Activated CD8-positive, alpha-beta memory T cell treated with anti-CD3 and anti-CD28 coated beads, Interleukin-2, amount 10 ng/mL, durations not matched to agents 7 days and 5 days (primary cell): ENCODE measurements at regions not wholly inside any gene's neighbourhood (a gene's known extent, or its start where the extent isn't known, plus 50 kb on each side); places are given as distances from the start of the nearest gene placed in this dataset.
"Not testable (repeated sequence)": the region's sequence is repeated elsewhere in the genome, so short reads cannot be mapped to it uniquely, and the experiment has no call there.

Source experiments
- ATAC-seq: fragments of 150-1000 bp; cut with Tn5 transposase; one replicate; pipeline ENCODE4 v1.10.0; 2021; ENCODE audit warnings: moderate library complexity
- CTCF ChIA-PET: fragments of 350-600 bp; sonication (Branson Sonifier 250); formaldehyde crosslinking; loops from one replicate; lab custom pipeline; 2021; ENCODE audit warnings: antibody characterized with exemption; lab: Charles Lee
- DNase-seq: peaks from one replicate; pipeline ENCODE4 v3.0.0-alpha.2; 2020
- H3K27ac Mint-ChIP-seq: one replicate; pipeline ENCODE4 v1.8.0; 2021; ENCODE audit warnings: mild to moderate bottlenecking, mixed read lengths
- H3K27me3 Mint-ChIP-seq: one replicate; pipeline ENCODE4 v1.8.0; 2021; ENCODE audit warnings: mixed read lengths
- H3K36me3 Mint-ChIP-seq: one replicate; pipeline ENCODE4 v1.8.0; 2021; ENCODE audit warnings: mild to moderate bottlenecking, mixed read lengths
- H3K4me1 Mint-ChIP-seq: one replicate; pipeline ENCODE4 v1.8.0; 2021; ENCODE audit warnings: mixed read lengths
- H3K4me3 Mint-ChIP-seq: one replicate; pipeline ENCODE4 v1.8.0; 2021; ENCODE audit warnings: mild to moderate bottlenecking, moderate library complexity, mixed read lengths
- H3K9me3 Mint-ChIP-seq: one replicate; pipeline ENCODE4 v1.8.0; 2022; ENCODE audit warnings: low read depth, mixed read lengths

DNA sequence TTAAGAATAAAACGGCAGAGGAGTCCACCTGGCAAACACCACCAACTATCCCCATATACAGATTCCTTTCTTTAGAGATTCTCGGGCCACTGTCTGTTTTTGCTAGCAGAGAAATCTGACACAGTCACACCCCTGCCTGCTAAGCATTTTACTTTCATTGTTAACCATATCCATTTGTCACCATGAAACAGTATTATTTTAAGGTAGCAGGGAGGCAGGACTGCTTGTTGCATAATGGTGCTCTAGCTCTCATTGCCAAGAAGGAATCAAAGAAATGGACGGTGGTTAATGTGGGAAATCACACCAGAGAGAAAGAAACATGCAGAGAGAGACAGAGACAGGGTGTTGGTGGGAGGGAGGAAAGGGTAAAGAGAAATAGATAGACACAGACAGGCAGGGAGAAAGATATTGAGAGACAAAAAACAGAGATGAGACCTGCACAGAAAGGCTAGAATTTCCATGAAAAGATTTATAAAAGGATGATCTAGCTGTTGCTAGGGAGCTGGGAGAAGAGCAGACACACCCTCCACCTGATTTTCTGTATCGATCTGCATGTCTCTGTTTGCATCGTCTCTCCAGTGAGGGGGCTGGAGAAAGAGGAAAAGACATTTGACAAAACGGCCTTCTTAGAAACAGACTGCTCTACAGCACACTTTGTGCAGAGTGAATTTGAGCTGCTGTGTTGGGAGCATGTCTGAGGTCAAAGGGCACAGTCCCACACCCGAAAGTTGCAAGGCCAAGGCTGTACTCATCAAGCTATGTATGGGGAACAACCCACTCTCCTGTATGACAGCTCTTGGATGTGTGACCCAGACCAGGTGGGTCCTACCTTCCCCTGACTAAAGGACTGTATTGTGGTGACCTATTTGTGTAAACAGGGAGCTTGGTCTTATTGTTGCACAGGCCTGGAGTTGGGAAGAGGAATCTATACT lies 303.1 kb downstream of the FZD1 start:
- CTCF ChIA-PET: no interaction called here
- Mint-ChIP-seq H3K36me3 (no peaks in the 10 kb centered on the region), H3K9me3 (peaks cover 3% of the 10 kb centered on the region), H3K27me3 (no peaks in the 10 kb centered on the region), H3K27ac (no peak overlapping the region), H3K4me3 (no peak overlapping the region), H3K4me1 (no peaks in the 10 kb centered on the region)
- DNase-seq: no peak
- ATAC-seq: no peak

DNA sequence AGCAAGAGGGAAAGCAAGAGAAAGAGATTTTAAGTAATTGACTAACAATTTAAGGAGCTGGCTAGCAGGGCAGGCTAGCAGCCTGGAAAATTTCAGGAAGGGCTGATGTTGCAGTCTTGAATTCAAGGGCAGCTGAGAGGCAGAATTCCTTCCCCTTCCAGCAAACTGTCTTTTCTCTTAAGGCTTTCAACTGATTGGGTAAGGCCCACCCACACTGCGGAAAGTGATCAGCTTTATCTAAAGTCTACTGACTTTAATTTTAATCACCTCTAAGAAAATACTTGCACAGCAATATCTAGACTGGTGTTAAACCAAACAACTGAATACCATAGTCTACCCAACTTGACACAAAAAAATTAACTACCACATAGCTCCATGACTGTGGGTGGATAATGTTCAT lies 303.9 kb downstream of the FZD1 start:
- ATAC-seq (no peak), DNase-seq (no peak)
- peaks cover 3% of the 10 kb centered on the region for H3K9me3 Mint-ChIP-seq
- no peaks in the 10 kb centered on the region for H3K4me1 Mint-ChIP-seq
- no peak overlapping the region for H3K4me3 Mint-ChIP-seq
- no peaks in the 10 kb centered on the region for H3K36me3 Mint-ChIP-seq
- CTCF ChIA-PET: no interaction called here
- no peaks in the 10 kb centered on the region for H3K27me3 Mint-ChIP-seq
- H3K27ac Mint-ChIP-seq: no peak overlapping the region

DNA sequence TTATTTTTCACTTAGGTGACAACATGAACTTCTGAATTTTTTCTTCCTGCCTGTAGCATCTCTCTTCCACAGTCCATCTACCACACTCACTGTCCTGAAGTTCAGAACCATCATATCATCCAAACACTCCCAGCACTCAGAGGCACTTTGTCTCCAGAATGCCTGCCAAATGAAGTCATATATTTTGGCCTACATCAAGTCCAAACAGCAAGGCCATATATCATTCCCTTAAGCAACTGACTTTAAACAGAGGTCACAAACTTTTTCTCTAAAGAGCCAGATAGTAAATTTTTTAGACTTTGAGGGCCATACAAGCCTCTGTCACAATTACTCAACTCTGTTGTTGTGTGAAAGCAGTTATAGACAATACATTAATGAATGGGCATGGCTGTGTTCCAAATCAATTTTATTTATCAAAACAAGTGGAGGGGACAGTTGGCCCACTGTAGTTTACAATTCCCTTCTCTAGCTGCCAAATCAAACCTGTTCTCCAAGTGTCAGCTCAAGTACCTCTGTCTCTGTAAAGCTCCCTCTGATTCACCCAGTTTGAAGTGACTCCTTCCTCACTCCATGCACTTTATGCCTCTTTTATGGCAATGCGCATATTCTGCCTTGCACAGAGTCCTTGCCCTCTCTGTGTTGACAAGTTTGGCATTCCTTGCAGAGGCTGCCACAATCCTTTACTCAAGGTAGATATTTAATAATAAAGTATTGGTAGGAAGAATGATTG lies 305.7 kb downstream of the FZD1 start:
- CTCF ChIA-PET: no interaction called here
- Mint-ChIP-seq H3K9me3 (peaks cover 3% of the 10 kb centered on the region), H3K36me3 (no peaks in the 10 kb centered on the region), H3K4me1 (no peaks in the 10 kb centered on the region), H3K27me3 (no peaks in the 10 kb centered on the region), H3K27ac (no peak overlapping the region), H3K4me3 (no peak overlapping the region)
- no peak for ATAC-seq
- no peak for DNase-seq

DNA sequence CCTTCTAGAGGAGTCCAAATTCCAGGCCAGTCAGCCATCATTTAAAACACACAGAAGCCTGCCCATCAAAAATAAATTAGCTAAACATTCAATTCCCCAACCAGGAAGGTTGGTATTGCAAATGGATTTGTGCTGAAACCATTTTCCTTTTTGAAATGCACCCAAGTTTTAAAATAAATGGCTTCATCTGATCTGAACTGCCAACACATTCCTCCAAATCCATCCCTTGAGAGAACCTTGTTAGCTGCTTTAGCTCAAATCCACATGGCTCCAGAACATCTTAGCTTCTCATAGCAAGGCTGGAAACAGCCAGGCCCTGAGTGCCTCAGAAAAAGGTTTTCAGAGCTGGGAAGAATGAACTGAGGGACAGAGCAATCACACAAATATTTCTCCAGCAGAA lies 306.3 kb downstream of the FZD1 start:
- H3K4me3 Mint-ChIP-seq: no peak overlapping the region

DNA sequence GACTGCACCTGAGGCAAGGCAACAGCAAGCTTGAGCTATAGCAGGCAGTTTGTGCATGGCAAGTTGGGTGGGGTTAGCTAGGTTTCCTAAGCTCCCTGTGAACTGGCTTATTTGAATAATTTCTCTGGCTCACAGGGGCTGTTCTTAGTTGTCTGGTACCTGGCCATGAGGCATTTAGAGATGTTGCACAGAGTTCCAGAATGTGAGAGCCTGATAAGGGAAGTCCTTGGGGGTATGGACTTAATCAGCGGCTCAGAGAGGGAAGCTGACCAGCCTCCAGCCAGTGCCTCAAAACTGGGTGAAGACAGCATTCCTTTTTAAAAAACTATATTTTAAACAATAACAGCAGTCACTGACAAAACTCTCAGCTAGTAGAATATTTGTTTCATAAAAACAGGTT lies 307.4 kb downstream of the FZD1 start:
- Mint-ChIP-seq H3K36me3 (no peaks in the 10 kb centered on the region), H3K27ac (no peak overlapping the region), H3K4me3 (no peak overlapping the region), H3K4me1 (no peaks in the 10 kb centered on the region), H3K27me3 (no peaks in the 10 kb centered on the region), H3K9me3 (peaks cover 3% of the 10 kb centered on the region)
- CTCF ChIA-PET: no interaction called here
- no peak for DNase-seq
- no peak for ATAC-seq

More for the DNA sequence above, 306.3 kb downstream of the FZD1 start:
- Mint-ChIP-seq H3K4me1 (no peaks in the 10 kb centered on the region), H3K9me3 (peaks cover 3% of the 10 kb centered on the region), H3K27me3 (no peaks in the 10 kb centered on the region), H3K27ac (no peak overlapping the region), H3K36me3 (no peaks in the 10 kb centered on the region)
- ATAC-seq (no peak), DNase-seq (no peak)
- CTCF ChIA-PET: no interaction called here

DNA sequence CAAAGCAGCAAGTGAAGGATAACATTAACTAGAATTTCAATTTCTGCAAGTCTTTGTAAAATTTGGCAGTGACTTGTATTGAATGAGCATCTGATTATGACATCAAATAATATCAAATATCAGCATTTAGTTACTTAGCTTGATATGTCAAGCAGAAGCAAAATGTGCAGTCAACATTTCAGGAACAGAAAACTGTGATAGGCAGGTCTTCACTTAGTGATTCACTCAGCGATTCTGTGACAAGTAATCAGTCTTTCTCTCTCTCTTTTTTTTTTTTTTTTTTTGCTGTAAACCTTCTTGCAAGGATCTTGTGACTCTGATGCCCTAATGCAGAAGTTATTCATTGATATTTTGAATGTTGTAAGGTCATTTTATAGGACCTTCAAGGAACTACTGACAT lies 307.1 kb downstream of the MTERF1 start:
- Mint-ChIP-seq H3K27me3 (no peaks in the 10 kb centered on the region), H3K27ac (no peak overlapping the region), H3K36me3 (no peaks in the 10 kb centered on the region), H3K4me1 (no peaks in the 10 kb centered on the region), H3K4me3 (no peak overlapping the region), H3K9me3 (peaks cover 3% of the 10 kb centered on the region)
- DNase-seq (no peak), ATAC-seq (no peak)
- CTCF ChIA-PET: no interaction called here

DNA sequence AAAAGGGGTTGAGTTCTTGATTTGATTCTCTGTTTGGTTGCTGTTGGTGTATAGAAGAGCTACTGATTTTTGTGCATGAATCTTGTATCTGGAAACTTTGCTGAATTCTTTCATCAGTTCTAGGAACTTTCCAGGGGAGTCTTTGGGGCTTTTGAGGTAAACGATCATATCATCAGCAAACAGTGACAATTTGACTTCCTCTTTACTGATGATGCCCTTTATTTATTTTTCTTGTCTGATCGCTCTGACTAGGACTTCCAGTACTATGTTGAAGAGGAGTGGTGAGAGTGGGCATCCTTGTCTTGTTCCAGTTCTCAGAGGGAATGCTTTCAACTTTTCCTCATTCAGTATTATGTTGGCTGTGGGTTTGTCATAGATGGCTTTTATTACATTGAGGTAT lies 304.0 kb downstream of the MTERF1 start:
- ATAC-seq, H3K4me3 Mint-ChIP-seq, DNase-seq, H3K4me1 Mint-ChIP-seq, H3K36me3 Mint-ChIP-seq, H3K27me3 Mint-ChIP-seq, H3K27ac Mint-ChIP-seq, CTCF ChIA-PET, H3K9me3 Mint-ChIP-seq: not testable (repeated sequence)

DNA sequence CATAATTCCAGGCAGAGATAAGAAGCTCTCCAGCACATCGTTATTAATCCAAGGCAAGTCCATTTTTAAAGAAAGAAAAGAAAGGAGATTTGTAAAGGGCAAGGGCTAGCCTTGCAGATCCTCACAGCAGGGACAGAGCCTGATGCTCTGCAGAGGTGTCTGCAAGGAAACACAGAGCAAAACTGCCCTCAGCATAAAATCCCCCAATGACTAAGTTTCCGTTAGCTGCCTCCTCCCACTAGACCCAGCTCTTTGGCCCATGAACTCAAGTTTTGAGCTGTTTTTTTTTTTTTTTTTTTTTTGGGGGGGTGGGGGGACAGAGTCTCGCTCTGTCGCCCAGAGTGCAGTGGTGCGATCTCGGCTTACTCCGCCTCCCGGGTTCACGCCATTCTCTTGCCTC lies 300.7 kb downstream of the MTERF1 start:
- DNase-seq (no peak), ATAC-seq (no peak)
- Mint-ChIP-seq H3K9me3 (peaks cover 4% of the 10 kb centered on the region), H3K27ac (no peak overlapping the region), H3K4me1 (no peaks in the 10 kb centered on the region), H3K36me3 (no peaks in the 10 kb centered on the region), H3K4me3 (no peak overlapping the region), H3K27me3 (no peaks in the 10 kb centered on the region)
- CTCF ChIA-PET: interaction anchor here (0.7 kb wide), 1 partner anchor 14 kb away, joined by 6 read pairs; no protein-coding TSS in a partner anchor

DNA sequence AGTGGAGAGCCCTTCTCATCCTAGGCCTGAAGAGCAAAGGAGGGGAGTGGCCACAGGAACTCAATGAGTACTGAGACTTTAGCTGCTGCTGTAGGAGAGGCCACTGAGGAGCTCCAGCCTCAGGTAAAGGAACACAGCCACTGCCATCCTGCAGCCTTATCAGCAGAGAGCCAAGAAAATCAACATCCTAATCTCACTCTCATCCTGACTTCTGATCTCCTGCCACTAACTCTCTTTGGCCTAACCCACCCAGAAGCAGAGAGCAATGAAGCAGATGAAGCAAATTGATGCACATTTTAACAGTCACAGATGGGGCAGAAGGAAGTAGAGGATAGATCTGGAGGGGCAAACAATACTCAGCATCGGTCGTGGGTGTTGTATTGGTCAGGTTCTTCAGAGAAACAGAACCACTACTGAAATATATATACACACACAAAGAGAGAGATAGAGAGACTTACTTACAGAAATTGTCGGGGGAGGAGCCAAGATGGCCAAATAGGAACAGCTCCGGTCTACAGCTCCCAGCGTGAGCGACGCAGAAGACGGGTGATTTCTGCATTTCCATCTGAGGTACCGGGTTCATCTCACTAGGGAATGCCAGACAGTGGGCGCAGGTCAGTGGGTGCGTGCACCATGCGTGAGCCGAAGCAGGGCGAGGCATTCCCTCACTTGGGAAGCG lies 297.6 kb downstream of the MTERF1 start:
- Mint-ChIP-seq H3K27me3 (no peaks in the 10 kb centered on the region), H3K9me3 (peaks cover 4% of the 10 kb centered on the region), H3K4me3 (no peak overlapping the region), H3K4me1 (no peaks in the 10 kb centered on the region), H3K36me3 (no peaks in the 10 kb centered on the region), H3K27ac (no peak overlapping the region)
- DNase-seq (no peak), ATAC-seq (no peak)
- CTCF ChIA-PET: no interaction called here

DNA sequence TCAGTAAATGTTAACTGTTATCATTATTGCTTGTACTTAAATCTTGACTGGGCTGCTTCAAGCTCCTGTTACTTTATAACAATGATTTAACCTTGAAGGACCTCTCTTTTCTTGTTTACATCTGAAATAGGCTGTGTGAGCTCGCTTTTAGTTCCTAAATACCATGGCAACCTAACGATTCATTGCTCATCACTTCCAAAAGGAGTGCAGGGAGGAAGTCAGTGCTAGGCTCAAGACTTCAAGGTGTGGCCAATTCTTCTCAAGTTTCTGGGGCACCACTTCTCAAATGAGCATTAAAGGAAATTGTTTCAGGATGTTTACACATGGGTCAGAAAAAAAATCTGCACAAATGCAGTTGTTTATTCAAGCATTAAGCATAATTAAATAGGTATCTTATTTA lies 284.2 kb downstream of the MTERF1 start:
- CTCF ChIA-PET: no interaction called here
- H3K27me3 Mint-ChIP-seq: no peaks in the 10 kb centered on the region
- no peak overlapping the region for H3K4me3 Mint-ChIP-seq
- H3K9me3 Mint-ChIP-seq: peaks cover 3% of the 10 kb centered on the region
- H3K4me1 Mint-ChIP-seq: no peaks in the 10 kb centered on the region
- H3K27ac Mint-ChIP-seq: no peak overlapping the region
- no peak for DNase-seq
- H3K36me3 Mint-ChIP-seq: no peaks in the 10 kb centered on the region
- ATAC-seq: no peak

DNA sequence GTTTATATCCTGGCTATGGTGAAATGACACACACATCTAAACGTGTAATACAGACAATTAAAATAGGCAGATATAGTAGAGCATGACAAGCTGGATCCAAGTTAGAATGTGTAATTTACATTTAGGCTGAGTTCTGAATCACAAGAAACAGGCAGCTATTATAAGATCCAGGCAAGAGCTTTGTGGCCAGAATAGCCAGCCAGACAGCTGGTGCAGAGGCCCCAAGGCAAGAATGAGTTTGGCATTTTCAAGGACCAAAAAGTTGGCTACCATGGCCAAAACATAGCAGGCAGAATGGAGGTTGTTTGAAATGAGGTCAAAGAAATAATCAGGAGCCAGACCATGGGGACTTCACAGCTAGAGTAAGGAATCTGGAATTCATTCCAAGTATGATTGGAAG lies 281.7 kb downstream of the MTERF1 start:
- Mint-ChIP-seq H3K4me3 (no peak overlapping the region), H3K27ac (no peak overlapping the region), H3K36me3 (no peaks in the 10 kb centered on the region), H3K4me1 (no peaks in the 10 kb centered on the region), H3K27me3 (no peaks in the 10 kb centered on the region), H3K9me3 (no peaks in the 10 kb centered on the region)
- DNase-seq (no peak), ATAC-seq (no peak)
- CTCF ChIA-PET: no interaction called here

DNA sequence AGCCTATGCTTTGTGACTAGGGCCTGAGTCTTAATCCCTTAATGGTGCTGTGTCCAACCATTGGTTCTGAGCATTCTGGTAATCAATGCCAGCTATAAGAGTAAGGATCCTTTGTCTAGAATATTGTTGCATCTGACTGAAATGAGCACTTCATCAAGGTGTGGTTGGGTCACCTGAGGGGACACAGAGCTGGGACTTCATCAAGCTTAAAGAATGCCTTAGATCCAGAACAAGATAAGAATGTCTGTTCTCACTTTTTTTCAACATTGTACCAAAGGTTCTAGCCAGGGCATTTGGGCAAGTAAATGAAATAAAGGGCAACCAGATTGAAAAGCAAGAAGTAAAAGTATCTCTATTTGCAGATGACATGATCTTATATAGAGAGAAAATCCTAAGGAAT lies 280.4 kb downstream of the MTERF1 start:
- Mint-ChIP-seq H3K4me1 (no peaks in the 10 kb centered on the region), H3K36me3 (no peaks in the 10 kb centered on the region), H3K27ac (no peak overlapping the region), H3K27me3 (no peaks in the 10 kb centered on the region), H3K4me3 (no peak overlapping the region), H3K9me3 (no peaks in the 10 kb centered on the region)
- no peak for DNase-seq
- CTCF ChIA-PET: no interaction called here
- ATAC-seq: no peak

DNA sequence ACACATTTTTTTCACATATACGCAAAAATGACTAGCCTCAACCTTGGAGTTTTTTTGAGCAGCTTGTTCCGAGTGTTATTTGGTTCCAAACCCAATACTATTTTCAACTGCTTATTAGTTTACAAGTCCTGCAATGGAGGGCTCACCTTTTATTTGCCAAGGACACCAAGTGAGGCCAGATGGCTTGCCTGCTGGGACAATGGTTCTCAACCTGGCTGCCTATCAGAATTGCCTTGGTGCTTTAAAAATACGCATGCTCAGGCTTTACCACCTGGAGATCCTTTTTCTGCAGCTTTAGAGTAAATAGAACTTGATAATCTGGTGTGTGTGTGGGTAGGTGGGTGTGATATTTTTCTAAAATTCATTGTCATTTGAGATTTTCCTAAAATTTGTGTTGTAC lies 276.8 kb downstream of the MTERF1 start:
- H3K27me3 Mint-ChIP-seq: no peaks in the 10 kb centered on the region
- no peaks in the 10 kb centered on the region for H3K9me3 Mint-ChIP-seq
- ATAC-seq (no peak), DNase-seq (no peak)
- CTCF ChIA-PET: no interaction called here
- no peaks in the 10 kb centered on the region for H3K4me1 Mint-ChIP-seq
- H3K27ac Mint-ChIP-seq: no peak overlapping the region
- no peaks in the 10 kb centered on the region for H3K36me3 Mint-ChIP-seq
- H3K4me3 Mint-ChIP-seq: no peak overlapping the region
